ENCODE measurements at regions not wholly inside any gene's neighbourhood (a gene's known extent, or its start where the extent isn't known, plus 50 kb on each side); places are given as distances from the start of the nearest gene placed in this dataset.

DNA sequence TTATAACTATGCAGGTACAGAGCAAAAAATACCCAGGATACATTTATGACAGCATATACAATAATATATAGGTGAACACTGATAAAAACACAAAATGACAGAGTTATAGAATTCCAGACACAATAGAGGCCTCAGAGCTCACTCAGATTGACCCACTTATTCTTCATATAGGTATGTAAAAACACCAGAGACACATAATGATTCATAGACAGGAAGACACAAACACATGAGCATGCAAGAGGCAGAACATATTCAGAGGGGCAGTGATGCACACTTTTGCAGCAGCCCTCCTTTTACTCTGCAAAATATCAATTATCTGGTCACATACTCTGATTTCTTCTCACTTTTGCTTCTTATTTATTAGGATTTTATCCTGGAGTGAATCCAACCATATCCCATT, 633.3 kb upstream of the ACVR2A start:
- DNase-seq, result no peak
- intact Hi-C loops (cut with micrococcal nuclease), result no loop called here
- ATAC-seq, result no peak

DNA sequence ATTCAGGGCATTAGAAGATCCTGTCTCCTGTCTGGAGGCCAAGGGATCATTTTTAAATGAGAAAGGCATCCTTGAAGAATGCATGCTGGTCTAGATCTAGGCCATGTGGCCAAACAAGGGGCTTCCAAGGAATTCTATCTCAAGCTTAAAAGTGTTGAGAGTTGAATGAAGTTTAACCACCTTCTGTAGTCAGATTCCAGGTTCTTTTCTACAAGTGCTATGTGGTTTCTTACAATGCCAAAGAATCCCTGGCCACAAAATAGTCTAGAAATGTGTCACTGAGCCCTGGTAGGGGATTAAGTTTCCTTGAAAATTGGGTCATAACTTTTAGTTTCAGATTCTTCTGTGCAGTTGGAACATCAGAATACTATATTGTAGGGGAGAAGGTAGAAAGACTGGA, 640.7 kb upstream of the ACVR2A start:
- no peak for ATAC-seq
- DNase-seq, result no peak
- intact Hi-C loops (cut with micrococcal nuclease), result no loop called here

DNA sequence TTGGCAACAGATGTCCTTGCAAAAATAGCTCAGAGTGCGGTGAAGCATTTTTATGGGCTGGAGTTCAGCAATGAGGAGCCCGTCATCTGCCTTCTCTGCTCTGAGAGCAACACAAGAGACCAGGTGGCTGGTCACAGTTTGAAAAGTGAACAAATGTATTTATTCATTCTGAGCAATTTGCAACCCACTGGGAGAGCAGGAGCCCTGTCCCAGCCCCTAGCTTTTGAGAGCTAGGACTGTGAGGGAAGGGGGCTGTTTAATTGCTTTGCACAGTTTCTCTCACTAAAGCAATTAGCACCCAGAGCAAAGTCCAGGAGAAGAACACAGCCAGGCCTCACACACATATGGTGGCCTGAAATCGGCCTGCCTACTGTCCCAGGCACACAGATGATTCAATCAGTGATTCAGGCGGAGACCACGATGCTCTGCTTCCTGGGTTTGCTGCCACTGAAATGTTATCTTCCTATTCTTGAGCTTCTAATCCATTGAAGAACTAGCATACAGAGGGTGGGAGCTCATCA, 646.1 kb upstream of the ACVR2A start:
- DNase-seq (no peak), ATAC-seq (no peak)
- intact Hi-C loops (cut with micrococcal nuclease), result no loop called here

DNA sequence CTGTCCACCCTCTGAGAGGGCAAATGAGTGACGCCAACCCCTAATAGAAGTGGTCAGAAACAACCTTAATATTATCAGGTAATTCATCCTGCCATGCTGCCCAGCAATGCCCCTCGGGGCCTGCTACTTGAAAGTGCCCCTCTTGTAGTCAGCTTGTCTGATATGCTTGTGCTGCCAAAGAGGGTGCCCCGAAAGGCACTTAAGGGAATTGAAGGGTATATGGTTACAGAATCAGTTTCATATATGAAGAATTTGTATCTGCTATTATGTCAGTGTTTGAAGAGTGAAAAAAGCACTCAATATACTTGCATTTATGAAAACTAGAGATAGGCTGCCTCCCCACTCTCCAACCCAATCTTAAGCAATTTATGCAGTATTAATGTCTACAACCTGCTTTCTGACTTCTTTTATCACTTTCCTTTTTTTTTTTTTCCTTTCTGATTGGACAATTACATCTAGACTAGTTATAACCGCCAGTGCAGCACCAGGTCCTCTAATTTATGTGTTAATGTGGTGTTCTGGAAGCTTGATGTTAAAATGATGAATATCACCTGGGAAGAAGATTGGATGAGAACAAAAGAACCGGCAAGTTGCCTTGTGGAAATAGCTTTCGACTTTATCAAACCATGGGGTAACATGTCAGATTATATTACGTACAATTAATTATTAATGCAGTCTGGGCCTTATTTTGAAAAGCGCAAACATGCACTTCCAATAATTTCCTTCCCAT, 646.9 kb upstream of the ACVR2A start:
- ATAC-seq, result no peak
- DNase-seq, result no peak
- intact Hi-C loops (cut with micrococcal nuclease), result no loop called here

DNA sequence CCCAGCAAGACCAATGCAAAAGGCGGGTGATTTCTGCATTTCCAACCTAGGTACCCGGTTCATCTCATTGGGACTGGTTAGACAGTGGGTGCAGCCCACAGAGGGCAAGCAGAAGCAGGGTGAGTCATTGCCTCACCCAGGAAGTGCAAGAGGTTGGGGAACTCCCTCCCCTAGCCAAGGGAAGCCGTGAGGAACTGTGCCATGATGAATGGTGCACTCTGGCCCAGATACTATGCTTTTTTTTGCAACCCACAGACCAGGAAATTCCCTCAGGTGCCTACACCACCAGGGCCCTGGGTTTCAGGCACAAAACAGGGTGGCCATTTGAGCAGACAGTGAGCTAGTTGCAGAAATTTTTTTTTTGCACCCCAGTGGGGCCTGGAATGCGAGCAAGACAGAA, 662.6 kb upstream of the ACVR2A start:
- ATAC-seq, result no peak
- DNase-seq, result no peak
- intact Hi-C loops (cut with micrococcal nuclease), result no loop called here

GRCh38 chr2:147181351-147182029, 663.3 kb upstream of the ACVR2A start:
- intact Hi-C loops (cut with micrococcal nuclease), result no loop called here
- DNase-seq (no peak), ATAC-seq (no peak)

DNA sequence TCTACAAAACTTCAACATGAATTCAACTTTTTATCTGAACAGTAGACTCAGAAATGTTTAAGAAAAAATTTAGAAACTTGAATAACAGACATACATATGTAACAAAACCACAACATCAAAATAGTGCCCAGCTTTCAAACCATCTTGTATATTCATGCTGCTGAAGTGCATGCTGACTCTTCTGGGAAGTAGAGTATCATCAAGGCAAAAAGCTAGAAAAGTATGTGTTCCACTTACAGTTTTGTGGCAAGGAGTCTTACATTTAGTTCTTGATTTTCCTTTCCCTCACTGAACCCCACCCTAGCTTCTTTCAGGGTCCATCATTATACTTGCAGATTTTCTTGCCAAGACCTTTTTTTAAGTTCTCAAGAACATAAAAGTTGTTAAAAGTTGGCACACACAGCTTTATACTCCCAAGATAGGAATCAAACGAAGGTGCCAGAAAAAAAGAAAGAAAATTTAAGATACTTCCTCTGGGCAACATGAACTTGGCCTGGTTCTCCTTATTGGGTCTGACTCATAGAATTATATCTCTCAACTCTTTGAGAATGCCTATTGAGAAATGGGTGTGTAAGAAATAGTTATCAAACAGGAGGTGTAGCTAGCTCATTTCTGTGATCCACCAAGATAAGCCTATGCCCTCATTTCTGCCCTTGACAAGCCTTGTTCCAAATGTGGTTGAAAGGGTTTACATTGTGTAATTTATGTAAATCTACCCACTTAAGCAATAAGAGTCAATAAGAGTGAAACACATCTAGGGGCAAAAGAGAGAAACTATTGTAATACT, 667.6 kb upstream of the ACVR2A start:
- DNase-seq, result no peak
- ATAC-seq, result no peak
- intact Hi-C loops (cut with micrococcal nuclease), result no loop called here

DNA sequence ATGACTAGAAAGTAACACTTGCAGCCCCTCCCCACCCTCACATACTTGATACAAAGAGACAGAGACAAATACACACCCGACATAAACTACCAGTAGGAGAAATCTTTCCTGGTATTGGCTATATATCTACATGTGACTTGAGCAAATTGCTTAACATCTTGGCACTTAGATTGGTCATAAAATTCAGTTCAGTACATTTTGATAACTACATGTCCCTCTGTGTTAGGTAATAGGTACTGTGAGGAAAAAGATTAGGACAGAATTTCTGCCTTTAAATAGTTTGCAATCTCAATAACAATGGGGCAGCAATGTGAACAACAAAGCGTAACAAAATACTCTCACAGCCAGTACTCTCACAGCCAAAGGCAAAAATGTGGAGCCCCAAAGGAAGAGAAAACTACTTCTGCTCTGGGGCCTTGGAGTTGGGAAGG, 670.0 kb upstream of the ACVR2A start:
- no peak for DNase-seq
- ATAC-seq, result no peak
- intact Hi-C loops (cut with micrococcal nuclease), result no loop called here

DNA sequence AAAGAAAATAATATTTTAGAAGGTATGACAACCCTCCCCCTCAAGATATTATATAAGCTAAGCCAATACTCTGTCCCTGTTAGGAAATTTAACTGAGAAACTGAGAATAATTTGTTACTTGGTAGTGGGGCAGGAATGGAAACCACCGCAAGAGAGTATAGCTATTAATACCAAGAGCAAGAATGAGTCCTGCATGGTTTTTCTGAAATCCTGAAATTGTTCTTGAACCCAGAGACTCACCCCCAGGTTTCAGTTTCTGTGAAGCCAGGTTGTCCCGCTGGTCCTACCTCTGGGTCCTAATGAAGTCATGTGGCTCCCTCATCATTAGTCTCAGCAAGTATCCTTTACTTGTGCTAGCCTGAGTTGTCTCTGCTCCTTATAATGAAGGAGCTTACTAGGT, 671.0 kb upstream of the ACVR2A start:
- DNase-seq, result no peak
- ATAC-seq, result no peak
- intact Hi-C loops (cut with micrococcal nuclease), result no loop called here

DNA sequence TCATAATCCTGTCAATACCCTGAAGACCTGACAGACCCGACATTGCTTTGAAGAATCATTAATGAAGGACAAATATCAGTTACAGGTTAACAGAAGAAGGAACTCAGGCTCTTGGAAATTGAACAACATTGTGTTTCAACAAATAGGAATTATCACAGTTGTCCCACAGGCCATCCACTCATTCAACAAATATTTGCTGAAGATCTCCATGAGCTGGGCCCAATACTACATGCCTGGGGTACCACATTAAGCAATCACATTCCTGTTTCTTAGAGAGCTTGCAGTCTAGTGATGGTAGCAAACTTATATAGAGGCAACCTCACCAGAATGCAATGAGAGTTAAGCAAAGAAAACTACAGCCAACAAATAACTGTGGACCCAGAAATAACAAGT, 671.6 kb upstream of the ACVR2A start:
- intact Hi-C loops (cut with micrococcal nuclease), result no loop called here
- ATAC-seq (no peak), DNase-seq (no peak)

DNA sequence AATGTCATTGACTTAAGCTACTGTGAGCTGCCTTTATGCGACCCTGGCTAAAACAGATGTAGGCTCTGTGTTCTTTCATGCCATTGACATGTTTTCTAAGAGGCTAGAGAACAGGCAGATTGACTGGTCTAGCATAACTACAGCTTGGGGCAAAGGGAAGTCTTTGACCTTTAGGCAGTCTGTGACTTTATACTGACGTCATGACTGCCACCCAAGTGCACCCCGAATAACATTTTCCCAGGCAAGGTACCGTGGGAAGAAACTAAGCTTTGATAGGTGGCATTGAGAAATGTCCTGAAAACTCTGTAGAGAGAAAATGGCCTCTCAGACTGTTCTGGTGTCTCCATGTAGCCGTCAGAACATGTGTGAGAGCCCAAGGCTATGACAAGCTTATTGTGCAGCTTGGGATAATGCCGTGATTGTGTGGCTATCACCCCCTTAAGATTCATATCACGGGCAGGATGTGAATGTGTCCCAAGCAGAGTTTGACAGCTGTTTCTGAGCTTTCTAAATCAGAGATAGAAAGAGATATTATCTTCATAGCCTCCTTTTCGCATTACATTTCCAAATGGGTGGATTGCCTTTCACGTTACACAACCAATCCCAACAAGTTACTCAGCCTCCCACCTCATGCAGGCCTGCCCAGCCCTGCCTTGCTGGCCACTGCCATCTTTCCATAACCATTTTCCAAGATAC, 672.2 kb upstream of the ACVR2A start:
- intact Hi-C loops (cut with micrococcal nuclease), result no loop called here
- ATAC-seq (no peak), DNase-seq (no peak)

GRCh38 chr2:147171941-147172340, 672.9 kb upstream of the ACVR2A start:
- ATAC-seq (no peak), DNase-seq (no peak)
- intact Hi-C loops (cut with micrococcal nuclease), result no loop called here

DNA sequence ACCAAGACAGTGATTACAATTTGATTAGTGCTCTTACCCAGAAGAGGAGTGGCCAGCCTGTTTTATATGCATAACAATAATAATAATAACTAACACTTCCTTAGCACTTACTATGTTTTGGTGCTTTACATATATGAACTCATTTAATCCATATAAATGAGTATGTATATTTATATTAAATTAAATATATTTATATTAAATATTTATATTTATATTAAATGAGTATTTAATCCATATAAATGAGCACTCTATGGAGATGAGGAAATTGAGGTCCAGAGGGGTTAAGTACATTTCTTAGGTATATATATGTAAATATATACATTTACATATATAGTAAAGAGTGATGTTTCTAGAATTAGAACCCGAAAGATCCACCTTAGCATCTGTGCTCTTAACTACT, 673.9 kb upstream of the ACVR2A start:
- no peak for ATAC-seq
- no peak for DNase-seq
- intact Hi-C loops (cut with micrococcal nuclease), result no loop called here

- ATAC-seq (no peak), DNase-seq (no peak)
Observed at GRCh38 chr2:147165697-147166382, 679.0 kb upstream of the ACVR2A start.

DNA sequence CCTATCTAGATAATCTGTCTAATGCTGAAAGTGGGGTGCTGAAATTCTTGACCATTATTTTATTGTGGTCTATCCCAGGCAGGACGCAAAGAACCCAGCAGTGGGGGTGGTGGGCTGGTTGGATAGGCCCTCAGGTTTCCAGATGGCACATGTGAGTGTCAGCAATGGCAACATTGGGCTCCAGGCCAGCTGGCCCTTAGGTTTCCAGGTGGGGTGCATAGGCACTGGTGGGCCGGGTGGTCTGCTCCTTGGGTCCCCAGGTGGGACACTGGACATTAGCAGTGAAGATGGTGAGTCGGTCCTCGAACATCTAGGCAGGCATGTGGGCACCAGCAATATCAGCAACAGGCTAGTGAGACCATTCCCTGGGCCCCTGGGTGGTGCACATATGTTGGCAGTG, 680.3 kb upstream of the ACVR2A start:
- no peak for DNase-seq
- ATAC-seq, result no peak
- intact Hi-C loops (cut with micrococcal nuclease), result no loop called here

More at GRCh38 chr2:147165697-147166382, 679.0 kb upstream of the ACVR2A start:
- intact Hi-C loops (cut with micrococcal nuclease), result no loop called here

- intact Hi-C loops (cut with micrococcal nuclease), result no loop called here
- DNase-seq, result no peak
- ATAC-seq, result no peak
Observed at GRCh38 chr2:147161746-147162145, 683.1 kb upstream of the ACVR2A start.

DNA sequence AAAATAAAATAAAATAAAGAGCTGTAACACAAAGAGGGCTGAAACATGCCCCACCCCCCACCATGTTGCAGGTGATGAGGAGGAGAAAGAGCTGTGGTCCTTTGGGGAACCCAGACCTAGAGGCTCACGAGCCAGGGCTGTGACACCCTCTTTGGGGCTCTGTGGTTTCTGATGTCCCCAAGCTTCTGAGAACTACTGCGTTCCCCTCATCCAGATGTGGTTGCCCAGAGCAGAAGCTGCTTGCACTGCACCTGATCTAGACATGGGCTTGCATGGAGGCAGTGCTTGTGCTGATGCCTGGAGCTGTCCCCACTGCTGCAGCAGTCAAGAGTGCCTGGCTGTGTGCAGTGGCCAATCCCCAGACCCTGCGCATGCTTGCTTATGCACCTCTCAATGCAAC, 687.9 kb upstream of the ACVR2A start:
- DNase-seq, result no peak
- no peak for ATAC-seq
- intact Hi-C loops (cut with micrococcal nuclease), result no loop called here

- ATAC-seq, result no peak
- intact Hi-C loops (cut with micrococcal nuclease), result no loop called here
Observed at GRCh38 chr2:147150241-147150635, 694.6 kb upstream of the ACVR2A start.

DNA sequence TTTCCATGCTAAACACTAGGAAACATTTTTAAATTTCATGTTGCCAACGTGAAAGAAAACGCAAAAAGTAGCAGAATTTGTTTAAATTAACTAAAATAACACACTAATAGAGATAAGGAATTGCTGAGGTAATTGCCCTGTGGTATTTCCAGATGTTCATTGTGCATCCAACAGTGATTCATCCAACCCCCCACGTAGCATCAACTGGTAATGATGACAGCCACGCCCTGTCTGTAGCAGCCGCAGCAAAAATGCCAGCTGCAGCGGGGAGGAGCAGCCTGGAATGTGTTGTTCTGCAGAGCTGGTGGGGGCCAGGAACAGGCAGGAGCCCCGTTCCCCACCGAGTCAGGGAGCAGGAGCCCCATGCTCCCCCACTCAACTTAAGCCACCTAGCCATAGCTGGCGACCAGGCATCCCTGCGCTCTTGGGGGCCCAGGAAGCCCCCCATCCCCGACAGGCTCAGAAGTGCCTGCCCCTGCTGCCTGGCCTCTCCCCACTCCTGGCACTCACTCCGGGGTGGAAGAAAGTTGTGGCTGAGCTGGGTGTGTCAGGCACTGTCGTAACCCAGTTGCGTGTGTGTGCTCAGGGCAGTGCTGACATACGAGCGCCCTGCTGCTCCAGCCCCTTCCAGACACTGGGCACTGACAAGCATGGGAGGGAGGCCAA, 695.1 kb upstream of the ACVR2A start:
- intact Hi-C loops (cut with micrococcal nuclease), result no loop called here
- no peak for DNase-seq
- ATAC-seq, result no peak

More at GRCh38 chr2:147150241-147150635, 694.6 kb upstream of the ACVR2A start:
- no peak for DNase-seq

Measured in left ventricle myocardium superior (tissue), 1 donor.